HepG2 (cell line): ENCODE measurements at regions not wholly inside any gene's neighbourhood (a gene's known extent, or its start where the extent isn't known, plus 50 kb on each side); places are given as distances from the start of the nearest gene placed in this dataset.

Source experiments
- ZNF121 ChIP-seq: sonication (generic); formaldehyde crosslinking; IDR thresholded peaks from 2 replicates; pipeline ENCODE4 v1.5.0; 2020; ENCODE audit warnings: mild to moderate bottlenecking, missing genetic modification reagents
- TF ChIP-seq, protein P1 (sequence below): sonication (generic); formaldehyde crosslinking; IDR thresholded peaks from 2 replicates; pipeline ENCODE4 v1.5.0; 2020; ENCODE audit warnings: missing genetic modification reagents
- TF ChIP-seq, protein P2 (sequence below), 2 experiments: fragments of 450-650 bp in 1 of 2; sonication (generic) in 1 of 2; formaldehyde crosslinking in 1 of 2; IDR thresholded peaks; 2 replicates each; pipeline versions ENCODE4 v1.6.1 to v1.8.0; 2016 to 2022; ENCODE audit warnings: antibody characterized with exemption in 1 of 2, mild to moderate bottlenecking in 1 of 2, missing genetic modification reagents in 1 of 2
- TF ChIP-seq, protein P3 (sequence below): sonication (generic); formaldehyde crosslinking; IDR thresholded peaks from 2 replicates; pipeline ENCODE4 v1.8.1; 2023; ENCODE audit warnings: mild to moderate bottlenecking, moderate library complexity, missing genetic modification reagents

DNA sequence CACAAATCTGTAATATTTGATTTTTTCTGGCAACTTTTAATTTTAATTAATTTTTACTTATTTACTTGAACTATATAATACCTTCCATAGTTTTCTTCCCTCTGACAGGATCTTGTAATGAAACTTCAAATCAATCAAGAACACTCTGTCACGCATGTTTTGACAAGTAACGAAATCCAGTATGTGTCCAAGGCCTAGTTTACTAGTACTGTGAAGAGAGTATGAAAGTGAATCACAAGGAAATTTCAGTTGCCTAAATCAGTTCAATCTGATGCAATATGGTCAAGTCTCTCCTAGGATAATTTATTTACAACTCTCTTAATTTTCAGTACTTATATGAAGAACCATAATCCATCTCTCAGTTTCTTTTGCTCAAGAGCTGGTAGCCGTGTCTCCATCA lies 1344.6 kb upstream of the ZEB2 start (continued):
- TF ChIP-seq, protein P1, sequence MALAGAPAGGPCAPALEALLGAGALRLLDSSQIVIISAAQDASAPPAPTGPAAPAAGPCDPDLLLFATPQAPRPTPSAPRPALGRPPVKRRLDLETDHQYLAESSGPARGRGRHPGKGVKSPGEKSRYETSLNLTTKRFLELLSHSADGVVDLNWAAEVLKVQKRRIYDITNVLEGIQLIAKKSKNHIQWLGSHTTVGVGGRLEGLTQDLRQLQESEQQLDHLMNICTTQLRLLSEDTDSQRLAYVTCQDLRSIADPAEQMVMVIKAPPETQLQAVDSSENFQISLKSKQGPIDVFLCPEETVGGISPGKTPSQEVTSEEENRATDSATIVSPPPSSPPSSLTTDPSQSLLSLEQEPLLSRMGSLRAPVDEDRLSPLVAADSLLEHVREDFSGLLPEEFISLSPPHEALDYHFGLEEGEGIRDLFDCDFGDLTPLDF (CRISPR knock-in tag) = no peak
- TF ChIP-seq, protein P2, sequence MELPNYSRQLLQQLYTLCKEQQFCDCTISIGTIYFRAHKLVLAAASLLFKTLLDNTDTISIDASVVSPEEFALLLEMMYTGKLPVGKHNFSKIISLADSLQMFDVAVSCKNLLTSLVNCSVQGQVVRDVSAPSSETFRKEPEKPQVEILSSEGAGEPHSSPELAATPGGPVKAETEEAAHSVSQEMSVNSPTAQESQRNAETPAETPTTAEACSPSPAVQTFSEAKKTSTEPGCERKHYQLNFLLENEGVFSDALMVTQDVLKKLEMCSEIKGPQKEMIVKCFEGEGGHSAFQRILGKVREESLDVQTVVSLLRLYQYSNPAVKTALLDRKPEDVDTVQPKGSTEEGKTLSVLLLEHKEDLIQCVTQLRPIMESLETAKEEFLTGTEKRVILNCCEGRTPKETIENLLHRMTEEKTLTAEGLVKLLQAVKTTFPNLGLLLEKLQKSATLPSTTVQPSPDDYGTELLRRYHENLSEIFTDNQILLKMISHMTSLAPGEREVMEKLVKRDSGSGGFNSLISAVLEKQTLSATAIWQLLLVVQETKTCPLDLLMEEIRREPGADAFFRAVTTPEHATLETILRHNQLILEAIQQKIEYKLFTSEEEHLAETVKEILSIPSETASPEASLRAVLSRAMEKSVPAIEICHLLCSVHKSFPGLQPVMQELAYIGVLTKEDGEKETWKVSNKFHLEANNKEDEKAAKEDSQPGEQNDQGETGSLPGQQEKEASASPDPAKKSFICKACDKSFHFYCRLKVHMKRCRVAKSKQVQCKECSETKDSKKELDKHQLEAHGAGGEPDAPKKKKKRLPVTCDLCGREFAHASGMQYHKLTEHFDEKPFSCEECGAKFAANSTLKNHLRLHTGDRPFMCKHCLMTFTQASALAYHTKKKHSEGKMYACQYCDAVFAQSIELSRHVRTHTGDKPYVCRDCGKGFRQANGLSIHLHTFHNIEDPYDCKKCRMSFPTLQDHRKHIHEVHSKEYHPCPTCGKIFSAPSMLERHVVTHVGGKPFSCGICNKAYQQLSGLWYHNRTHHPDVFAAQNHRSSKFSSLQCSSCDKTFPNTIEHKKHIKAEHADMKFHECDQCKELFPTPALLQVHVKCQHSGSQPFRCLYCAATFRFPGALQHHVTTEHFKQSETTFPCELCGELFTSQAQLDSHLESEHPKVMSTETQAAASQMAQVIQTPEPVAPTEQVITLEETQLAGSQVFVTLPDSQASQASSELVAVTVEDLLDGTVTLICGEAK (IDR thresholded peaks at IDR 0.05) = no peak
- TF ChIP-seq, protein P2 (CRISPR knock-in tag; IDR thresholded peaks at IDR 0.05) = no peak
- TF ChIP-seq, protein P3, sequence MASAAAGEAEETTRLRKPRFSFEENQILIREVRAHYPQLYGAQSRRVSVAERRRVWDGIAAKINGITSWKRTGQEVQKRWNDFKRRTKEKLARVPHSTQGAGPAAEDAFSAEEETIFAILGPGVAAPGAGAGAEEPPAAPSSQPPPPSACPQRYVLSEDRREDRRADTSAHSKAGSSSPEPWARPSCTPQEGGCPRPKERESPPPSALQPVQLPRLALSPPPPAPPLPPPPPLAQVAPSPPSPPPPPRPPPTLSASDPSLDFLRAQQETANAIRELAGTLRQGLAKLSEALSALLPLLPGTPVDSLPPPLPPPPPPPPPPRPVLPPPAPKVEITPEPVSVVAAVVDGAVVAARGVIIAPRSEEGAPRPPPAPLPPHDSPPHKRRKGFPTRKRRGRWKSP (CRISPR knock-in tag) = no peak
- TF ChIP-seq ZNF121 (CRISPR knock-in tag) = no peak
